SU-DHL-6 (cell line): ENCODE measurements at regions not wholly inside any gene's neighbourhood (a gene's known extent, or its start where the extent isn't known, plus 50 kb on each side); places are given as distances from the start of the nearest gene placed in this dataset.

Source experiments
- EZH2phosphoT487 ChIP-seq: fragments of 200-600 bp; sonication (generic), shearing (Covaris generic); conservative IDR thresholded peaks from 2 replicates; pipeline ENCODE4 v1.6.1; 2018; ENCODE audit warnings: mild to moderate bottlenecking, antibody characterized with exemption, low read length, moderate library complexity, mixed read lengths
- TF ChIP-seq, protein P1 (sequence below): fragments of 200-600 bp; sonication (generic); IDR thresholded peaks from one replicate; pipeline ENCODE4 v1.5.1; 2017; ENCODE audit warnings: antibody characterized with exemption, mild to moderate bottlenecking, low read length, moderate library complexity; ENCODE audit not compliant: insufficient read depth, poor library complexity, severe bottlenecking

DNA sequence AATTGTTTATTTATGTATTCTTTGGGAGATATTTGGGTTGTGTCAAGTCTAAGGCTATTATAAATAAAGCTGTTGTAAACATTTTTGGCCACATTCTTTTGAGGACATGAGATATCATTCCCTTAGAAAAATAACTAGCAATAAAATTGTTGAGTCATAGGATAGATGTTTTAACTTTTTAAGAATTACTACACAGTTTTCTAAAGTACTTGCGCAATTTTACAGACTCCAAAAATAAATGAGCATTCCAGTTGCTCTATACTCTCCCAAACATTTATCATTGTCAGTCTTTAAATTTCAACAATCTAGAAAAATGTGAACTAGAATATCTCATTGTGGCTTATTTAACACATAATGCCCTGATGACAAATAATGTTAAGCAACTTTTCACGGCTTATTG, 189.1 kb upstream of the ADGRL3 start:
- TF ChIP-seq, protein P1, sequence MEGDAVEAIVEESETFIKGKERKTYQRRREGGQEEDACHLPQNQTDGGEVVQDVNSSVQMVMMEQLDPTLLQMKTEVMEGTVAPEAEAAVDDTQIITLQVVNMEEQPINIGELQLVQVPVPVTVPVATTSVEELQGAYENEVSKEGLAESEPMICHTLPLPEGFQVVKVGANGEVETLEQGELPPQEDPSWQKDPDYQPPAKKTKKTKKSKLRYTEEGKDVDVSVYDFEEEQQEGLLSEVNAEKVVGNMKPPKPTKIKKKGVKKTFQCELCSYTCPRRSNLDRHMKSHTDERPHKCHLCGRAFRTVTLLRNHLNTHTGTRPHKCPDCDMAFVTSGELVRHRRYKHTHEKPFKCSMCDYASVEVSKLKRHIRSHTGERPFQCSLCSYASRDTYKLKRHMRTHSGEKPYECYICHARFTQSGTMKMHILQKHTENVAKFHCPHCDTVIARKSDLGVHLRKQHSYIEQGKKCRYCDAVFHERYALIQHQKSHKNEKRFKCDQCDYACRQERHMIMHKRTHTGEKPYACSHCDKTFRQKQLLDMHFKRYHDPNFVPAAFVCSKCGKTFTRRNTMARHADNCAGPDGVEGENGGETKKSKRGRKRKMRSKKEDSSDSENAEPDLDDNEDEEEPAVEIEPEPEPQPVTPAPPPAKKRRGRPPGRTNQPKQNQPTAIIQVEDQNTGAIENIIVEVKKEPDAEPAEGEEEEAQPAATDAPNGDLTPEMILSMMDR = no peak
- no peak for TF ChIP-seq EZH2phosphoT487
